ENCODE measurements at regions not wholly inside any gene's neighbourhood (a gene's known extent, or its start where the extent isn't known, plus 50 kb on each side); places are given as distances from the start of the nearest gene placed in this dataset.

GRCh38 chr6:168826078-168826390 lies 385.1 kb downstream of the SMOC2 start:
- TF ChIP-seq TARDBP (IDR thresholded peaks at IDR 0.05) (no peak), SP1 (IDR thresholded peaks at IDR 0.05) (no peak), BHLHE40 (IDR thresholded peaks at IDR 0.05; ENCODE audit: borderline replicate concordance) (no peak), LEF1 (IDR thresholded peaks at IDR 0.05; ENCODE audit: borderline replicate concordance) (no peak)
